ENCODE measurements at regions not wholly inside any gene's neighbourhood (a gene's known extent, or its start where the extent isn't known, plus 50 kb on each side); places are given as distances from the start of the nearest gene placed in this dataset.

- TF ChIP-seq POLR2AphosphoS5 (IDR thresholded peaks at IDR 0.05; ENCODE audit: low read depth, low read length) (no peak), POLR2A (IDR thresholded peaks at IDR 0.05; ENCODE audit: low read depth, low read length) (no peak)
Observed at GRCh38 chr3:144350125-144350524, 378.5 kb downstream of the DIPK2A start.
